Colonic mucosa (tissue), 4 donors: ENCODE measurements at regions not wholly inside any gene's neighbourhood (a gene's known extent, or its start where the extent isn't known, plus 50 kb on each side); places are given as distances from the start of the nearest gene placed in this dataset.

Source experiments
- DNase-seq: peaks from one replicate; pipeline ENCODE4 v3.0.0-alpha.2; 2020
- H3K27ac ChIP-seq: fragments of 200-600 bp; one replicate; pipeline ENCODE4 v1.8.0; 2021
- H3K27me3 ChIP-seq: fragments of 200-600 bp; one replicate; pipeline ENCODE4 v1.8.0; 2021
- H3K36me3 ChIP-seq: fragments of 200-600 bp; one replicate; pipeline ENCODE4 v1.8.0; 2021
- H3K4me1 ChIP-seq: fragments of 200-600 bp; one replicate; pipeline ENCODE4 v1.8.0; 2021; ENCODE audit warnings: mild to moderate bottlenecking
- H3K4me3 ChIP-seq: fragments of 200-600 bp; one replicate; pipeline ENCODE4 v1.8.0; 2021
- H3K9ac ChIP-seq, 2 donors: one replicate each; pipeline ENCODE4 v1.7.0; 2013; ENCODE audit warnings: control low read depth in 2 of 2, low read depth in 2 of 2, low read length in 2 of 2
- H3K9me3 ChIP-seq: fragments of 200-600 bp; one replicate; pipeline ENCODE4 v1.8.0; 2021
- CTCF ChIP-seq: fragments of 200-600 bp; IDR thresholded peaks from one replicate; pipeline ENCODE4 v1.8.0; 2022; ENCODE audit warnings: antibody characterized with exemption, mild to moderate bottlenecking
- intact Hi-C: fragments of 100-400 bp; cut with DNase I; formaldehyde crosslinking; loops from one replicate; pipeline ENCODE4 v1.14.1; 2022
- donor health status: healthy.
- donor health status: DM: no; HTN: no; CAD: no.
- donor health status: DM: no; HTN: no; CAD: no.

- no peak overlapping the region for H3K4me3 ChIP-seq
- no peaks in the 10 kb centered on the region for H3K36me3 ChIP-seq
- H3K27ac ChIP-seq = no peak overlapping the region
- no peaks in the 10 kb centered on the region for H3K9me3 ChIP-seq
- DNase-seq = no peak
- no peaks in the 10 kb centered on the region for H3K4me1 ChIP-seq
- no peaks in the 10 kb centered on the region for H3K27me3 ChIP-seq
- no peak for TF ChIP-seq CTCF
- no peak overlapping the region for H3K9ac ChIP-seq
- intact Hi-C loops = no loop called here
Measured at GRCh38 chr12:78519422-78519821, 345.2 kb upstream of the SYT1 start.

- Histone ChIP-seq H3K4me3 (no peak overlapping the region), H3K36me3 (no peaks in the 10 kb centered on the region), H3K4me1 (no peaks in the 10 kb centered on the region), H3K27me3 (no peaks in the 10 kb centered on the region), H3K9me3 (no peaks in the 10 kb centered on the region), H3K27ac (no peak overlapping the region), H3K9ac (no peak overlapping the region)
- intact Hi-C loops = no loop called here
- TF ChIP-seq CTCF = no peak
- DNase-seq = no peak
Measured at GRCh38 chr12:78530100-78530765, 334.3 kb upstream of the SYT1 start.

GRCh38 chr12:78531831-78532458 is 332.6 kb upstream of the SYT1 start:
- DNase-seq = no peak
- no peak overlapping the region for H3K4me3 ChIP-seq
- H3K36me3 ChIP-seq = no peaks in the 10 kb centered on the region
- H3K4me1 ChIP-seq = no peaks in the 10 kb centered on the region
- no peak overlapping the region for H3K9ac ChIP-seq
- H3K9me3 ChIP-seq = no peaks in the 10 kb centered on the region
- intact Hi-C loops = no loop called here
- no peak for TF ChIP-seq CTCF
- H3K27me3 ChIP-seq = no peaks in the 10 kb centered on the region
- H3K27ac ChIP-seq = no peak overlapping the region

GRCh38 chr12:78534311-78534710 is 330.3 kb upstream of the SYT1 start:
- Histone ChIP-seq H3K27ac (no peak overlapping the region), H3K4me1 (no peaks in the 10 kb centered on the region), H3K27me3 (no peaks in the 10 kb centered on the region), H3K9me3 (no peaks in the 10 kb centered on the region), H3K36me3 (no peaks in the 10 kb centered on the region), H3K9ac (no peak overlapping the region), H3K4me3 (no peak overlapping the region)
- intact Hi-C loops = no loop called here
- no peak for TF ChIP-seq CTCF
- no peak for DNase-seq

- no peak for DNase-seq
- Histone ChIP-seq H3K36me3 (no peaks in the 10 kb centered on the region), H3K9ac (no peak overlapping the region), H3K27me3 (no peaks in the 10 kb centered on the region), H3K4me1 (no peaks in the 10 kb centered on the region), H3K9me3 (no peaks in the 10 kb centered on the region), H3K27ac (no peak overlapping the region), H3K4me3 (no peak overlapping the region)
- no peak for TF ChIP-seq CTCF
- intact Hi-C loops = no loop called here
Measured at GRCh38 chr12:78540606-78541336, 323.8 kb upstream of the SYT1 start.
